ENCODE measurements at regions not wholly inside any gene's neighbourhood (a gene's known extent, or its start where the extent isn't known, plus 50 kb on each side); places are given as distances from the start of the nearest gene placed in this dataset.

DNA sequence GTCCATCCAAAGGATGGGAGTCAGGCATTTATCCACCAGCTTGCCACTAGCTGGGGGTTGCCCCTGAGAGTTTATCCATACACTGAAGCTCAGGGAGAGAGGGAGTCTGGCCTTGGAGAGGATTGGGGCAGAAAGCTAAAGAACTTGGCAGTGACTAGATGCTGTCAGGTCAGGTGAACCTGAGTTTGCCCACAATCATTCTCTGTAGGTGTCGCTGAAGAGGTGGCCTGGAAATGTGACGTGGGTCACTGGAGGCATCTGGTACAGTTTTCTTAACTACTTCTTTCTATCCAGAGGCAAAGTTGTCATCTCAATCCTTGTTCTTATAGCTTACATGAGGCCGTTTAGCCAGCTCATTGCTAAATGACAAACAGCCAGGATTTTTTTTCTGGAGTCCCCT lies 298.0 kb upstream of the CTNNB1 start:
- TF ChIP-seq, protein P1, sequence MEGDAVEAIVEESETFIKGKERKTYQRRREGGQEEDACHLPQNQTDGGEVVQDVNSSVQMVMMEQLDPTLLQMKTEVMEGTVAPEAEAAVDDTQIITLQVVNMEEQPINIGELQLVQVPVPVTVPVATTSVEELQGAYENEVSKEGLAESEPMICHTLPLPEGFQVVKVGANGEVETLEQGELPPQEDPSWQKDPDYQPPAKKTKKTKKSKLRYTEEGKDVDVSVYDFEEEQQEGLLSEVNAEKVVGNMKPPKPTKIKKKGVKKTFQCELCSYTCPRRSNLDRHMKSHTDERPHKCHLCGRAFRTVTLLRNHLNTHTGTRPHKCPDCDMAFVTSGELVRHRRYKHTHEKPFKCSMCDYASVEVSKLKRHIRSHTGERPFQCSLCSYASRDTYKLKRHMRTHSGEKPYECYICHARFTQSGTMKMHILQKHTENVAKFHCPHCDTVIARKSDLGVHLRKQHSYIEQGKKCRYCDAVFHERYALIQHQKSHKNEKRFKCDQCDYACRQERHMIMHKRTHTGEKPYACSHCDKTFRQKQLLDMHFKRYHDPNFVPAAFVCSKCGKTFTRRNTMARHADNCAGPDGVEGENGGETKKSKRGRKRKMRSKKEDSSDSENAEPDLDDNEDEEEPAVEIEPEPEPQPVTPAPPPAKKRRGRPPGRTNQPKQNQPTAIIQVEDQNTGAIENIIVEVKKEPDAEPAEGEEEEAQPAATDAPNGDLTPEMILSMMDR (conservative IDR thresholded peaks at IDR 0.05 in 1 of 2, IDR thresholded peaks at IDR 0.05 in 1 of 2; ENCODE audit: extremely low read depth in 1 of 2, insufficient read depth in 1 of 2, low read depth in 1 of 2, low read length in 2 of 2) = no peak
- no peak for TF ChIP-seq EZH2 (IDR thresholded peaks at IDR 0.05; ENCODE audit: borderline replicate concordance, low read length)
